HG03378 (cell line): ENCODE measurements at regions not wholly inside any gene's neighbourhood (a gene's known extent, or its start where the extent isn't known, plus 50 kb on each side); places are given as distances from the start of the nearest gene placed in this dataset.
"Not testable (repeated sequence)": the region's sequence is repeated elsewhere in the genome, so short reads cannot be mapped to it uniquely, and the experiment has no call there.

Source experiments
- ATAC-seq: cut with Tn5 transposase; IDR thresholded peaks from one replicate; pipeline ENCODE4 v1.9.1; 2021; ENCODE audit warnings: mild to moderate bottlenecking, moderate library complexity; ENCODE audit not compliant: unreplicated experiment

DNA sequence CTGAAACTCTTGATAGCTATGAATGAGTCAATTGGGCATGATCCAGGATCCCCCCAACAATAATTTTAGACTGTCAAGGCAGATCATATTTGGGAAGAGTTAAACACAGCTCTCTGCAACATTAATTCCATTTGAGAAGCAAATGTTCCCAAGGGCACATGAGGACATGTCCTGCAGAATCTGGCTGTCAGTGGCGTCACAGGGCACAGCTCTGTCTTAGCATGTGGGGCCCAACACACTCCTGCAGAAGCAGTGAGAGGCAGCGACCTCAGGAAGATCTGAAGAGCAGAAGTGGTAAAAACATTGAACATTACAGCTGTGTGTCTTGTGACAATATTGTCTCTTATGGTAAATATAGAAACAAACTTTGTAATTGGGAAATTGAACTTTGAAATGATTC, 197.1 kb upstream of the PBX1 start:
- ATAC-seq = no peak

GRCh38 chr1:164363980-164364379, 195.0 kb upstream of the PBX1 start:
- no peak for ATAC-seq

- no peak for ATAC-seq
These were observed 193.0 kb upstream of the PBX1 start for GRCh38 chr1:164366014-164366413.

GRCh38 chr1:164369698-164370365, 189.2 kb upstream of the PBX1 start:
- ATAC-seq = no peak

DNA sequence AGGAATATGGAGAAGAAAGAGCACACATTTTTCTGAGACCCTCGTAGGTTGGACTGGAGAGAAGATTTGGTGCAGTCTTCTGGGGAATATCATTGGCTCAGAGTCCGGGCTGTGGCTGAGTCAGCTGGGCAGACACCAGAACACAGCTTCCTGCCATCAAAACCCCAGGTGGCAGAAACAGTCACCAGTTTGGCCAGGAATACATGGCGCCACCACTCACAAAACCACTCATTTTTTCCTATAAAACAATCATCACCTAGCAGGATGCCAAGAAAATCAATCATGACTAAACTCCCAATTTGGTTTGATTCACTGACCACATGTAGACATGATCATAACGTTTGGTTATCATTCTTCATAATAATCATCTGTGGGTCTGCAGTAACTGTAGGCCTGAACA, 178.1 kb upstream of the PBX1 start:
- ATAC-seq = no peak

GRCh38 chr1:164382384-164382783, 176.6 kb upstream of the PBX1 start:
- no peak for ATAC-seq

- no peak for ATAC-seq
These were observed 174.7 kb upstream of the PBX1 start for GRCh38 chr1:164384262-164384661.

DNA sequence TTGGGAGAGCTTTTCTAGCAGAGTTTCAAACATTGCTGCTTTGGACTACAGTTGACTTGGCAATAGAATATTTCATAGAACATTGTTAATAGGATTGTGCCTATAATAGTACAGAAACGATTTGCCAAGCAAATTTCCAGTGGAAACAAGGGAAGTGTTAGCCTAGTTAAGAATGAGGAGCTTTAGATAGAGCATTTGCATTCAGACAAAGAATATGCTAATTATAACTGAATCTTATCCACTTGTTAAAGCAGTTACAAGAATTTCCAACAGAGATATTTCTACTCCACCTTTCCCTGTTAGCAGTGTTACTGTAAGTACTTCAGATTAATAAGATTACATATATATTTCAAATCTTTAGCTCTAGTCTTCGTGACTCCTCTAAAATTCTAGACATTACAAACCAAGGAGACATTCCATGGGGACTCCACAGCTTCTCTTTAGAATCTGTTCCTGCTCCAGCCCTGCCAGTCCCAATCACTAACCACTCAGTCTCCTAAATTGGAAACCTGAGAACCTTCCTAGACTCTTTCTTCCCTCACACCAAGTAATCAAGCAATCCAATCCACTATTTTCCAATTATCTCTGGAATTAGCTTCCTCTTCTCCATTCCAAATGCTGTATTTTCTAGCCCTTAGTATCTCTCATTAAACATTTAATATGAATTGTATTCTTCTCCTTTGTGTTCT, 141.8 kb upstream of the PBX1 start:
- ATAC-seq = no peak

- ATAC-seq = no peak
These were observed 135.8 kb upstream of the PBX1 start for GRCh38 chr1:164423136-164423535.

GRCh38 chr1:164433141-164433817, 125.7 kb upstream of the PBX1 start:
- no peak for ATAC-seq

DNA sequence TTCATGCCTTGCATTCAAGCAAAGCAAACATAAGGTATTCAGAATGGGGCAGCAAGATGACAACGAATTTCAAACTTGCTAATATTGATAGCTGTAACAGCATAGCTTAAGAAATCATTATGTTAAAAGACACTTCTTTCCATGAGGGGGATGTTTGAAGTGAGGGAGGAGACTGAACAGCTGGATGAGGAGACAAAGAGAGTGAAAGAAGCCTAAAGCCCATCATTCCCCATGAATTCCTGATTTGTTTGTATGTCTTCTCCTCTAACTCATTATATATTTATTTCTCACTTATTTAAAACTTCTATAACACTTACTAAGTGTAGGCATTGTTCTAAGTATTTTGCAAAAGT, 125.2 kb upstream of the PBX1 start:
- ATAC-seq = no peak

- ATAC-seq = no peak
These were observed 118.8 kb upstream of the PBX1 start for GRCh38 chr1:164440232-164440631.

DNA sequence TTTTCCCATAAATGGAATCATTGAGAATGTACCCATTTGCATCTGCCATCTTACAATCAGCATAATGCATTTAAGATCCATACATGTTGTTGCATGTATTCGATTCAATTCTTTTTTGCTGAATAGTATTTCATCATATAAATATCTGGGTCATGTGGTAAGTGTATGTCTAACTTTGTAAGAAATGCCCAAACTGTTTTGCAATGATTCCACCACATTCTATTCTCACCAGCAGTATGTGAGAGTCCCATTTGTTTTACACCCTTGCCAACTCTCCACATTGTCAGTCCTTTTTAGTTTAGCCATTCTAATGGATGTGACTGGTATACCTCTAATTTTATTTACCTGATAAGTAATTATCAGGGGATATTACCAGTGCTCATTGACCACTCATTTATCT, 115.8 kb upstream of the PBX1 start:
- no peak for ATAC-seq

- ATAC-seq = no peak
These were observed 115.1 kb upstream of the PBX1 start for GRCh38 chr1:164443836-164444235.

GRCh38 chr1:164446020-164446419, 113.0 kb upstream of the PBX1 start:
- no peak for ATAC-seq

DNA sequence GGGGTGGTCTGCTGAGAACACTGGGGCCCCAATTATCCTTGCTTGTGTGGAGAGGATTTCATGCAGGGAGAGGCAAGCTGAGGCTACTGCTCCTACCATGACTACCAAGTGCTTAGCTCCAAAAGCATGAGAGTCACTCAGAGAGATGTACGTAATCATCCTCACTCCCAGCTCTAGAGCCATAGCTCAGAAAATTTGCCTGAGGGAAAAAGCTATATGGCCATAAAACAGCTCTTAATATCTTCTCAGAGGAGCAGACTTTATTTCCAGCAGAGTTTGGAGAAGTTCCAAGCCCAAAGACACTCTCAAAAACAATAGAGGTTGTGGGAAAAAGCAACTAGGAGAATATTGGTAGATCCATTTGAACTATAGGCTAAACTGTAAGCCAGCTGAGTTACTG, 106.4 kb upstream of the PBX1 start:
- ATAC-seq = no peak

- no peak for ATAC-seq
These were observed 102.7 kb upstream of the PBX1 start for GRCh38 chr1:164456272-164456671.

GRCh38 chr1:164459176-164459575, 99.8 kb upstream of the PBX1 start:
- not testable (repeated sequence) for ATAC-seq

- ATAC-seq = no peak
These were observed 93.0 kb upstream of the PBX1 start for GRCh38 chr1:164466001-164466421.

GRCh38 chr1:164466429-164466828, 92.6 kb upstream of the PBX1 start:
- ATAC-seq = no peak

DNA sequence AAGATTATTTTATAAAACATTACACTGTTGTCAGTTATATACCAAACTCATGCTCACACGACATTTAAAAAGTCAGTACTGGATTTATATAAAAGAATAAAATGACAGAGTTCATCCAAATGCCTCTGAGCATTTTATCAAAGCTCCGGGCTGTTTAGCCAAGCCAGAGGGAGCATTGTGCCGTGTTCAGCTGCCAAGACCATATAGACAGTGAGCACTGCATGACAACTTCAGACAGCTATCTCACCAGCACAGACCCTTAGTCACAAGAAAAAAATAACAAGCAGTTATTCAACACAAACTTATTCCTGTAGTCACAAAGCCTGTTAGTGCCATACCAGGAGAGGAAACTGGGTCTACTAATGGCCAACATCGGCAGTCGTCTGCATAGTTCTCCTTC, 88.0 kb upstream of the PBX1 start:
- no peak for ATAC-seq

DNA sequence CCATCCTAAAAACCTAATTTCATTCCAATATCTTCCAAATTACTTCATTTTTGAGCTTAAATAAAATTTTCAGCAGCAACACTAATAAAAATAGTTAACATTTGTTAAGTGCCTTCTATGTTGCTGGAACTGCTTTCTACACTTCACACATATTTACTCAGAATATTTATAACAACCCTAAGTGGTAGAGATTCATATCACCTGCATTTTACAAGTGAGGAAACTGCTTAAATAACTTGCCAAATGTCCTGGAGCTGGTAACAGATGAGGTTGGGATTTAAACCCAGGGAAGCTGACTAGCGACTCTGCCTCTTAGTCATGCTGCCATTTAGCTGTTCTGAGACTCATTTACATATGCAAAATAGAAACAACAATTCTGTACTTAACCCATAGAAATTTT, 86.1 kb upstream of the PBX1 start:
- ATAC-seq = no peak
